ENCODE measurements at regions not wholly inside any gene's neighbourhood (a gene's known extent, or its start where the extent isn't known, plus 50 kb on each side); places are given as distances from the start of the nearest gene placed in this dataset.

GRCh38 chr6:125370343-125370742, 68.6 kb upstream of the HDDC2 start:
- H3K9me3 ChIP-seq (ENCODE audit: insufficient read depth in 2 of 2, low read depth in 1 of 2, low read length in 1 of 2): no peaks in the 10 kb centered on the region
- H2BK12ac ChIP-seq (ENCODE audit: low read depth, low read length): no peak overlapping the region
- H3K9ac ChIP-seq (replicated peaks in 1 of 4; ENCODE audit: extremely low read depth in 1 of 4, low read depth in 3 of 4, low read length in 3 of 4): no peak overlapping the region
- no peak overlapping the region for H4K91ac ChIP-seq (replicated peaks; ENCODE audit: insufficient read length, low read length)
- H3K4me3 ChIP-seq (ENCODE audit: extremely low read depth in 1 of 4, insufficient read depth in 2 of 4, low read depth in 3 of 4, low read length in 4 of 4): no peak overlapping the region
- TF ChIP-seq ATF3 (IDR thresholded peaks at IDR 0.05; ENCODE audit: insufficient read depth, low read depth, low read length): no peak
- TF ChIP-seq SIN3A (conservative IDR thresholded peaks at IDR 0.05 in 1 of 2, IDR thresholded peaks at IDR 0.05 in 1 of 2; ENCODE audit: low read depth in 1 of 2, low read length in 2 of 2): no peak
- no peak for TF ChIP-seq SUZ12 (IDR thresholded peaks at IDR 0.05; ENCODE audit: low read length)
- no peak for TF ChIP-seq RNF2 (IDR thresholded peaks at IDR 0.05; ENCODE audit: borderline replicate concordance, low read depth, low read length, missing control alignments, poor library complexity, severe bottlenecking)
- no peak for TF ChIP-seq EP300 (IDR thresholded peaks at IDR 0.05; ENCODE audit: borderline replicate concordance in 1 of 2, low read depth in 2 of 2, low read length in 2 of 2)
- no peak for TF ChIP-seq TCF12 (IDR thresholded peaks at IDR 0.05; ENCODE audit: low read depth, low read length)
- no peak for TF ChIP-seq CHD1 (IDR thresholded peaks at IDR 0.05; ENCODE audit: low read depth, low read length)
- no peak for TF ChIP-seq SP2 (IDR thresholded peaks at IDR 0.05; ENCODE audit: low read length)
- no peak for TF ChIP-seq CBX8 (IDR thresholded peaks at IDR 0.05; ENCODE audit: borderline replicate concordance, low read depth, low read length)
- TF ChIP-seq NRF1 (IDR thresholded peaks at IDR 0.05; ENCODE audit: low read depth, low read length): no peak
- no peak for TF ChIP-seq ZNF274 (IDR thresholded peaks at IDR 0.05; ENCODE audit: borderline replicate concordance, extremely low read depth, low read length)
- TF ChIP-seq CREB1 (IDR thresholded peaks at IDR 0.05): no peak
- no peak overlapping the region for H2BK120ac ChIP-seq (replicated peaks; ENCODE audit: low read depth, low read length)
- no peaks in the 10 kb centered on the region for H4K20me1 ChIP-seq (replicated peaks in 1 of 2; ENCODE audit: control insufficient read depth in 1 of 2, insufficient read depth in 2 of 2, low read length in 2 of 2)
- H3K14ac ChIP-seq (ENCODE audit: insufficient read length): no peak overlapping the region
- H3K36me3 ChIP-seq (ENCODE audit: control insufficient read depth in 2 of 4, insufficient read depth in 4 of 4, low read length in 3 of 4): no peaks in the 10 kb centered on the region
- no peak overlapping the region for H3K4me2 ChIP-seq (ENCODE audit: insufficient read depth in 1 of 2, low read depth in 2 of 2, low read length in 2 of 2)
- H3K79me2 ChIP-seq (ENCODE audit: control insufficient read depth in 1 of 2, insufficient read depth in 2 of 2, low read length in 2 of 2): no peaks in the 10 kb centered on the region
- no peak for DNase-seq (ENCODE audit: low read depth in 1 of 2, low spot score in 2 of 2)
- no peak overlapping the region for H2BK5ac ChIP-seq (ENCODE audit: low read depth, low read length)
- H4K5ac ChIP-seq (ENCODE audit: insufficient read length, low read depth, low read length): no peak overlapping the region
- POLR2A ChIA-PET (ENCODE audit: partially characterized antibody): no interaction called here
- no peak overlapping the region for H2BK15ac ChIP-seq (ENCODE audit: low read length)
- FAIRE-seq: no peak
- no peak overlapping the region for H2AFZ ChIP-seq (ENCODE audit: low read length)
- H3K4ac ChIP-seq (replicated peaks; ENCODE audit: insufficient read length, low read depth, low read length): no peak overlapping the region
- H3K27ac ChIP-seq (ENCODE audit: low read depth, low read length): no peak overlapping the region
- no peaks in the 10 kb centered on the region; a peak in 1 of 7 replicates for H3K27me3 ChIP-seq (replicated peaks in 1 of 4; ENCODE audit: control insufficient read depth in 3 of 4, extremely low read depth in 1 of 4, insufficient read depth in 3 of 4, low read length in 3 of 4)
- H3K56ac ChIP-seq (replicated peaks; ENCODE audit: insufficient read length, low read depth, low read length): no peak overlapping the region
- H3K4me1 ChIP-seq (replicated peaks in 1 of 4; ENCODE audit: control insufficient read depth in 3 of 4, insufficient read depth in 4 of 4, low read length in 3 of 4): no peaks in the 10 kb centered on the region
- no peak overlapping the region for H2AK5ac ChIP-seq (ENCODE audit: low read depth, low read length)
- H3K23ac ChIP-seq (ENCODE audit: insufficient read length): no peak overlapping the region
- CTCF ChIA-PET (ENCODE audit: partially characterized antibody): interaction anchor here (1.7 to 2.1 kb wide), 2 partner anchors 19 to 59 kb away, joined by 5 to 6 read pairs; no protein-coding TSS in a partner anchor
- no peak overlapping the region for H4K8ac ChIP-seq (ENCODE audit: extremely low read depth, insufficient read depth, low read length)
- H3K23me2 ChIP-seq (ENCODE audit: low read depth, low read length): no peaks in the 10 kb centered on the region; the same call in 1 of the 2 replicates
- H3K18ac ChIP-seq (ENCODE audit: extremely low read depth, low read length): no peak overlapping the region
- 87% methylated on average over 8 of the region's 8 CpGs; no CpG with 5 or more reads in 1 of the 2 experiments for WGBS, 2 experiments (ENCODE audit: extremely low coverage in 1 of 2, insufficient coverage in 1 of 2, insufficient read length in 1 of 2, insufficient replicate concordance in 2 of 2, low coverage in 1 of 2, low lambda C conversion rate in 2 of 2, missing lambda C conversion rate in 1 of 2)
- no peaks in the 10 kb centered on the region for H3K79me1 ChIP-seq (ENCODE audit: low read depth, low read length)
- no peak overlapping the region for H2BK20ac ChIP-seq (ENCODE audit: low read length)

Data from H1 (cell line).